BJ (cell line): ENCODE measurements at regions not wholly inside any gene's neighbourhood (a gene's known extent, or its start where the extent isn't known, plus 50 kb on each side); places are given as distances from the start of the nearest gene placed in this dataset.

Source experiments
- CTCF ChIA-PET: fragments of 350-600 bp; formaldehyde crosslinking; extraction: SDS; loops from one replicate; lab custom pipeline; 2021; ENCODE audit warnings: antibody characterized with exemption, inconsistent platforms; lab: Yijun Ruan, JAX
- POLR2A ChIA-PET: fragments of 300-600 bp; sonication (Branson Sonifier 250); formaldehyde crosslinking; extraction: SDS; loops from one replicate; lab custom pipeline; 2021; ENCODE audit warnings: antibody characterized with exemption; lab: Charles Lee
- DNase-seq: peaks from one replicate; pipeline ENCODE4 v3.0.0-alpha.2; 2011; ENCODE audit warnings: low read depth
- H3K27me3 ChIP-seq: 2 replicates; pipeline ENCODE4 v1.6.0; 2011; ENCODE audit warnings: low read length; ENCODE audit not compliant: control insufficient read depth, insufficient read depth
- H3K36me3 ChIP-seq: 2 replicates; pipeline ENCODE4 v1.5.1; 2011; ENCODE audit warnings: low read length; ENCODE audit not compliant: control insufficient read depth, insufficient read depth
- H3K4me3 ChIP-seq: 2 replicates; pipeline ENCODE4 v1.5.1; 2011; ENCODE audit warnings: low read depth, mild to moderate bottlenecking, control low read depth, low read length
- TF ChIP-seq, protein P1 (sequence below): IDR thresholded peaks from 2 replicates; pipeline ENCODE4 v1.5.1; 2011; ENCODE audit warnings: low read depth, mild to moderate bottlenecking, control low read depth, inconsistent platforms, low read length, moderate library complexity; ENCODE audit not compliant: insufficient read depth

DNA sequence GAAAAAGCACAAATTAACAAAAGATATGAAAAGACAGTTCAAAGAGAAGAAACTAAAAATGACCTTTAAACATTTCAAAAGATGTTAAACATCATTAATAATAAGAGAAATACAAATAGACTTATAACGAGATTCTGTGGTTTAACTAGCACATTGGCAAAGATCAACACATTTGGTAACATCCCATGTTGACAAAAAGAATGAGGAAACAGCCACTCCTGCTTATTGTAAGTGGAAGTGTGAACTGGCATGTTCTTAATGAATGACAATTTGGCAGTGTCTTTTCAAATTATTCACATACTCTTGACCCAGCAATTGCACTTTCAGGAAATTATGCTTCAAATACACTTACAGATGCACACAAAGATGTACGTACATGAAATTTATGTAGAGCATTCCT is 176.3 kb downstream of the TLE1 start:
- no peak for DNase-seq
- no peak overlapping the region for H3K4me3 ChIP-seq
- CTCF ChIA-PET = interaction anchor here (0.8 kb wide), 1 partner anchor 10 kb away, joined by 4 read pairs; no protein-coding TSS in a partner anchor
- H3K36me3 ChIP-seq = no peaks in the 10 kb centered on the region
- POLR2A ChIA-PET = interaction anchor here (0.6 kb wide), 1 partner anchor 14 kb away, joined by 7 read pairs; no protein-coding TSS in a partner anchor
- TF ChIP-seq, protein P1, sequence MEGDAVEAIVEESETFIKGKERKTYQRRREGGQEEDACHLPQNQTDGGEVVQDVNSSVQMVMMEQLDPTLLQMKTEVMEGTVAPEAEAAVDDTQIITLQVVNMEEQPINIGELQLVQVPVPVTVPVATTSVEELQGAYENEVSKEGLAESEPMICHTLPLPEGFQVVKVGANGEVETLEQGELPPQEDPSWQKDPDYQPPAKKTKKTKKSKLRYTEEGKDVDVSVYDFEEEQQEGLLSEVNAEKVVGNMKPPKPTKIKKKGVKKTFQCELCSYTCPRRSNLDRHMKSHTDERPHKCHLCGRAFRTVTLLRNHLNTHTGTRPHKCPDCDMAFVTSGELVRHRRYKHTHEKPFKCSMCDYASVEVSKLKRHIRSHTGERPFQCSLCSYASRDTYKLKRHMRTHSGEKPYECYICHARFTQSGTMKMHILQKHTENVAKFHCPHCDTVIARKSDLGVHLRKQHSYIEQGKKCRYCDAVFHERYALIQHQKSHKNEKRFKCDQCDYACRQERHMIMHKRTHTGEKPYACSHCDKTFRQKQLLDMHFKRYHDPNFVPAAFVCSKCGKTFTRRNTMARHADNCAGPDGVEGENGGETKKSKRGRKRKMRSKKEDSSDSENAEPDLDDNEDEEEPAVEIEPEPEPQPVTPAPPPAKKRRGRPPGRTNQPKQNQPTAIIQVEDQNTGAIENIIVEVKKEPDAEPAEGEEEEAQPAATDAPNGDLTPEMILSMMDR = no peak
- H3K27me3 ChIP-seq = peaks cover 2% of the 10 kb centered on the region; the same call in 1 of the 2 replicates

DNA sequence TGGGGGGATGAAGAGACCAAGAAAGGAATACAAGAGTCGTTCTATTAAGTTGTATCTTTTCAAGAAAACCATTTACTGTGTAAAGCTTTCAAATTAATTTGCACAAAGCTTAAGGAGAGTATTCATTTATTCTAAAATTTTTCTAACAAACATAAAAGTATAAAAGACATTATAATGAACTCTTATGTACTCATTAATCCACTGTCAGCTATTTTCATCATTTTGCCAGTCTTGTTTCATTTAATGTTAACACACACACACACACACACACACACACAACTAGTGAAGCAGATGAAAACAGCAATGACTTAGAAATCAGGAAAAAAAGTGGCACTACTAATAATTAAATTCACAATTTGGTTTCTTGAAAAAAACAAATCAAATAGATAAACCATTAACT is 176.7 kb downstream of the TLE1 start:
- POLR2A ChIA-PET = interaction anchor here (0.6 kb wide), 1 partner anchor 13 kb away, joined by 7 read pairs; no protein-coding TSS in a partner anchor
- TF ChIP-seq, protein P1 = no peak
- H3K36me3 ChIP-seq = no peaks in the 10 kb centered on the region
- peaks cover 2% of the 10 kb centered on the region; the same call in 1 of the 2 replicates for H3K27me3 ChIP-seq
- CTCF ChIA-PET = no interaction called here
- no peak for DNase-seq
- H3K4me3 ChIP-seq = no peak overlapping the region

DNA sequence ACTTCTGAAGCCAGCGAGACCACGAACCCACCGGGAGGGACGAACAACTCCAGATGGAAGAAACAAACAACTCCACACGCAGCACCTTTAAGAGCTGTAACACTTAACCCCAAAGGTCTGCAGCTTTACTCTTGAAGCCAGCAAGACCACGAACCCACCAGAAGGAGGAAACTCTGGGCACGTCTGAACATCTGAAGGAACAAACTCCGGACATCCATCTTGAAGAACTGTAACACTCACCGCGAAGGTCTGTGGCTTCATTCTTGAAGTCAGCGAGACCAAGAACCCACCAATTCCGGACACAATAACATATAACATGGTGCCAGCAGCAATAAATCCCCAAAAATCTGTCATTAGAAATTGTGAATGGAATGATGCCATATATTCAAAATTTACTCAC is 180.9 kb downstream of the TLE1 start:
- CTCF ChIA-PET = interaction anchor here (1.1 to 1.2 kb wide), 2 partner anchors 8 to 14 kb away, joined by 4 read pairs; no protein-coding TSS in a partner anchor
- H3K4me3 ChIP-seq = no peak overlapping the region
- H3K27me3 ChIP-seq = peaks cover 6% of the 10 kb centered on the region
- POLR2A ChIA-PET = no interaction called here
- DNase-seq = no peak
- TF ChIP-seq, protein P1 = no peak
- H3K36me3 ChIP-seq = no peaks in the 10 kb centered on the region

DNA sequence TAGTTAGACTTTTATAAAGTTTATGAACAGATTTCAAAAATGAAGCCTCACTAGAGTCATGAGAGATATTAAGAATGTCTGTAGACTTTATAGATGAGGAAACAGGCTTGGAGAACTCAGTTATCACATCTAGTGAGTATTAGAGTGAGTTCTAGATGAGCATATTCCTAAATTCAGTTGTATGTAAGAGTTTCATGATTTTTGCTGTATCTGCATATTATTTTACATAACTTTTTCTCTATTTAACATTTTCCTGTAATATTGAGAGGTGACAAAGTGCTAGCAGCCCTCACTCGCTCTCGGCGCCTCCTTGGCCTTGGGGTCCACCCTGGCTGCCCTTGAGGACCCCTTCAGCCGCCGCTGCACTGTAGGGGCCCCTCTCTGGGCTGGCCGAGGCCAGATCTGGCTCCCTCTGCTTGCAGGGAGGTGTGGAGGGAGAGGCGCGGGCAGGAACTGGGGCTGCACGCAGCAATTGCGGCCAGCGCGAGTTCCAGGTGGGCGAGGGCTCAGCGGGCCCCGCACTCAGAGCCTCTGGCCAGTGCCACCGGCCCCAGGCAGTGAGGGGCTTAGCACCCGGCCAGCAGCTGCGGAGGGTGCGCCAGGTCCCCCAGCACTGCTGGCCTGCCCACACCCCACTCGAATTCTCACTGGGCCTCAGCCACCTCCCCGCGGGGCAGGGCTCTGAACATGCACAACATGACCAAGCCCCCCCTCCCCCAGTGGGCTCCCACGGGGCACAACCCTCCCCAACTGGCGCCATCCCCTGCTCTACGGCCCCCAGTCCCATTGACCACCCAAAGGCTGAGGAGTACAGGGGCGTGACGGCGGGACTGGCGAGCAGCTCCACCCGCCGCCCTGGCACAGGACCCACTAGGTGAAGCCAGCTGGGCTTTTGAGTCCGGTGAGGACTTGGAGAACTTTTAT is 182.1 kb downstream of the TLE1 start:
- Histone ChIP-seq H3K27me3 (peaks cover 6% of the 10 kb centered on the region), H3K4me3 (no peak overlapping the region), H3K36me3 (no peaks in the 10 kb centered on the region)
- ChIA-PET CTCF (interaction anchor here (1.1 to 1.4 kb wide), 2 partner anchors 9 to 15 kb away, joined by 4 read pairs; no protein-coding TSS in a partner anchor), POLR2A (no interaction called here)
- TF ChIP-seq, protein P1 = no peak
- no peak for DNase-seq

DNA sequence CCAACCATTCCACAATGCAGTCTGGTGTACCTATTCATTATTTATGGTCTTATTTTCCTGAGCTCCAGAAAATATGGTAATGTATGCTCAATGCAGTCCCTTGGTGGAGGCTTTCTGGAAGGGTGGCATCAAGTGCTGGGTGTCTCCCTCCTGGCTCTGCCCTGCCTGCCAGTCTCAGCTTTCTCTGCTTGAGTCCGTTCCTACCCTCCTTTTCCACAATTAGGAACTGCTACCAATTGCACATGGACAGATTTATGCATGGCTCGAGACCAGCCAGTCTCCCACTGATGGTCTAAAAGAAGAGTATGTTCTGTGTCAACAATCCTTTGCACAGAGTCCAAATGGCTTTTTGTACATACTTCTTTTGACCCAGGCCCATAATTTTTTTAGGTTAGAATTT is 189.8 kb downstream of the TLE1 start:
- TF ChIP-seq, protein P1 = no peak
- Histone ChIP-seq H3K4me3 (no peak overlapping the region), H3K36me3 (no peaks in the 10 kb centered on the region), H3K27me3 (no peaks in the 10 kb centered on the region)
- no peak for DNase-seq
- CTCF ChIA-PET = interaction anchor here (1.3 to 1.7 kb wide), 2 partner anchors 10 to 23 kb away, joined by 4 to 7 read pairs; no protein-coding TSS in a partner anchor
- POLR2A ChIA-PET = interaction anchor here (0.6 kb wide), 1 partner anchor 13 kb away, joined by 7 read pairs; no protein-coding TSS in a partner anchor
